GM12878 (cell line): ENCODE measurements at regions not wholly inside any gene's neighbourhood (a gene's known extent, or its start where the extent isn't known, plus 50 kb on each side); places are given as distances from the start of the nearest gene placed in this dataset.

Source experiments
- ATAC-seq: fragments of 200-7000 bp; cut with Tn5 transposase; 3 replicates; pipeline ENCODE4 v1.9.1; 2020; ENCODE audit warnings: mild to moderate bottlenecking, moderate library complexity
- BruUV-seq: library from RNA; stranded (reverse); fragments of 400-500 nt; replicated peaks from 2 replicates; lab custom pipeline; 2021; lab: Mats Ljungman, UMichigan
- CTCF ChIA-PET: fragments of 300-600 bp; sonication (Branson Sonifier 250); formaldehyde crosslinking; extraction: SDS; loops from one replicate; lab custom pipeline; 2021; ENCODE audit warnings: inconsistent platforms; lab: Yijun Ruan, JAX
- POLR2A ChIA-PET: fragments of 350-600 bp; formaldehyde crosslinking; extraction: SDS; loops from one replicate; lab custom pipeline; 2021; ENCODE audit warnings: inconsistent platforms; lab: Charles Lee
- RAD21 ChIA-PET: fragments of 300-600 bp; sonication (Branson Sonifier 250); formaldehyde crosslinking; loops from one replicate; lab custom pipeline; 2023; ENCODE audit warnings: antibody characterized with exemption; ENCODE audit not compliant: unreplicated experiment; lab: Charles Lee
- SMC1A ChIA-PET: fragments of 300-600 bp; sonication (Branson Sonifier 250); formaldehyde crosslinking; loops from one replicate; lab custom pipeline; 2023; ENCODE audit not compliant: unreplicated experiment, uncharacterized antibody; lab: Charles Lee
- DNase-seq: peaks from one replicate; pipeline ENCODE4 v3.0.0-alpha.2; 2011; ENCODE audit warnings: low read depth, low spot score
- FAIRE-seq: peaks from 3 replicates; lab custom pipeline; 2011; peaks lifted over from hg19 to GRCh38; lab: Jason Lieb, UNC
- H2AFZ ChIP-seq: 2 replicates; pipeline ENCODE4 v1.6.0; 2011; ENCODE audit warnings: low read depth, low read length, control low read depth; ENCODE audit not compliant: control insufficient read depth
- H3K27ac ChIP-seq: 2 replicates; pipeline ENCODE4 v1.5.1; 2011; ENCODE audit warnings: control low read depth; ENCODE audit not compliant: control insufficient read depth, insufficient read depth
- H3K27me3 ChIP-seq, 2 experiments: replicated peaks in 1 of 2; 2 replicates each; pipeline versions ENCODE4 v1.6.0 to v1.6.1; 2011; ENCODE audit warnings: low read length in 1 of 2; ENCODE audit not compliant: control insufficient read depth in 2 of 2, insufficient read depth in 2 of 2
- H3K36me3 ChIP-seq, 2 experiments: 2 replicates each; pipeline ENCODE4 v1.5.1; 2011; ENCODE audit warnings: low read length in 1 of 2; ENCODE audit not compliant: control insufficient read depth in 2 of 2, insufficient read depth in 2 of 2
- H3K4me1 ChIP-seq: 2 replicates; pipeline ENCODE4 v1.6.1; 2011; ENCODE audit warnings: mild to moderate bottlenecking, low read length, moderate library complexity, mixed read lengths; ENCODE audit not compliant: control insufficient read depth, insufficient read depth
- H3K4me2 ChIP-seq: 2 replicates; pipeline ENCODE4 v1.6.0; 2011; ENCODE audit warnings: control low read depth; ENCODE audit not compliant: control insufficient read depth, insufficient read depth
- H3K4me3 ChIP-seq: fragments of 200-600 bp; sonication (generic); 2 replicates; pipeline ENCODE4 v1.5.1; 2016
- H3K79me2 ChIP-seq: 2 replicates; pipeline ENCODE4 v1.6.0; 2011; ENCODE audit warnings: low read length; ENCODE audit not compliant: control insufficient read depth, insufficient read depth
- H3K9ac ChIP-seq: 2 replicates; pipeline ENCODE4 v1.8.0; 2011; ENCODE audit warnings: low read length, control low read depth, mixed read lengths; ENCODE audit not compliant: control insufficient read depth, insufficient read depth
- H3K9me3 ChIP-seq: replicated peaks from 3 replicates; pipeline ENCODE4 v1.5.1; 2011; ENCODE audit warnings: mild to moderate bottlenecking, low read length; ENCODE audit not compliant: control insufficient read depth, insufficient read depth
- H4K20me1 ChIP-seq: 2 replicates; pipeline ENCODE4 v1.6.0; 2011; ENCODE audit not compliant: control insufficient read depth, insufficient read depth
- CBX5 ChIP-seq: sonication (generic); IDR thresholded peaks from 2 replicates; pipeline ENCODE4 v1.6.1; 2016; ENCODE audit warnings: low read depth, moderate library complexity, mild to moderate bottlenecking, inconsistent platforms
- EZH2 ChIP-seq: IDR thresholded peaks from 2 replicates; pipeline ENCODE4 v1.6.1; 2012; ENCODE audit warnings: low read depth, mild to moderate bottlenecking, control low read depth, inconsistent platforms, low read length, borderline replicate concordance; ENCODE audit not compliant: control insufficient read depth
- FOXM1 ChIP-seq: IDR thresholded peaks from 2 replicates; pipeline ENCODE4 v1.6.1; 2012; ENCODE audit warnings: low read depth, mild to moderate bottlenecking, inconsistent platforms, low read length, moderate library complexity
- HSF1 ChIP-seq: fragments of 150-350 bp; IDR thresholded peaks from 2 replicates; pipeline ENCODE4 v1.6.1; 2014; ENCODE audit warnings: mild to moderate bottlenecking, low read depth, low read length
- KDM1A ChIP-seq: fragments of 200-600 bp; sonication (generic); IDR thresholded peaks from 2 replicates; pipeline ENCODE4 v1.6.1; 2016; ENCODE audit warnings: borderline replicate concordance
- MEF2B ChIP-seq: fragments of 450-650 bp; IDR thresholded peaks from 2 replicates; pipeline ENCODE4 v1.6.1; 2018; ENCODE audit warnings: mild to moderate bottlenecking, moderate library complexity; ENCODE audit not compliant: partially characterized antibody, poor library complexity, severe bottlenecking
- MYB ChIP-seq: fragments of 150-350 bp; IDR thresholded peaks from 2 replicates; pipeline ENCODE4 v1.6.1; 2014; ENCODE audit warnings: mild to moderate bottlenecking, low read depth, low read length, borderline replicate concordance
- ZNF207 ChIP-seq: fragments of 450-650 bp; IDR thresholded peaks from 2 replicates; pipeline ENCODE4 v1.6.1; 2014; ENCODE audit warnings: antibody characterized with exemption, mild to moderate bottlenecking, borderline replicate concordance
- WGBS: methylation state at CpG from one replicate; pipeline ENCODE4 v1.1.6; 2016; ENCODE audit warnings: low lambda C conversion rate; ENCODE audit not compliant: insufficient replicate concordance, insufficient coverage; ENCODE audit errors: missing lambda C conversion rate; 5-methylcytosine and 5-hydroxymethylcytosine counted together
- in situ Hi-C: fragments of 300-500 bp; cut with MboI; formaldehyde crosslinking; loops from 9 replicates; pipeline ENCODE4 v1.14.3; 2018; ENCODE audit warnings: mixed read lengths
- intact Hi-C: fragments of 100-400 bp; cut with micrococcal nuclease; formaldehyde crosslinking; loops from one replicate; pipeline ENCODE4 v1.14.2; 2022; ENCODE audit not compliant: unreplicated experiment
- TF ChIP-seq, protein P1 (sequence below): fragments of 450-650 bp; IDR thresholded peaks from 2 replicates; pipeline ENCODE4 v1.6.1; 2017; ENCODE audit warnings: mild to moderate bottlenecking, moderate library complexity
- TF ChIP-seq, protein P2 (sequence below), 3 experiments: IDR thresholded peaks in 2 of 3; conservative IDR thresholded peaks in 1 of 3; 2 replicates each; pipeline ENCODE4 v1.5.1; 2011; ENCODE audit warnings: low read depth in 3 of 3, low read length in 3 of 3, mild to moderate bottlenecking in 3 of 3, control low read depth in 2 of 3, moderate library complexity in 2 of 3, inconsistent platforms in 1 of 3, mixed read lengths in 1 of 3; ENCODE audit not compliant: control insufficient read depth in 2 of 3, insufficient read depth in 1 of 3; ENCODE audit errors: extremely low read depth in 1 of 3

DNA sequence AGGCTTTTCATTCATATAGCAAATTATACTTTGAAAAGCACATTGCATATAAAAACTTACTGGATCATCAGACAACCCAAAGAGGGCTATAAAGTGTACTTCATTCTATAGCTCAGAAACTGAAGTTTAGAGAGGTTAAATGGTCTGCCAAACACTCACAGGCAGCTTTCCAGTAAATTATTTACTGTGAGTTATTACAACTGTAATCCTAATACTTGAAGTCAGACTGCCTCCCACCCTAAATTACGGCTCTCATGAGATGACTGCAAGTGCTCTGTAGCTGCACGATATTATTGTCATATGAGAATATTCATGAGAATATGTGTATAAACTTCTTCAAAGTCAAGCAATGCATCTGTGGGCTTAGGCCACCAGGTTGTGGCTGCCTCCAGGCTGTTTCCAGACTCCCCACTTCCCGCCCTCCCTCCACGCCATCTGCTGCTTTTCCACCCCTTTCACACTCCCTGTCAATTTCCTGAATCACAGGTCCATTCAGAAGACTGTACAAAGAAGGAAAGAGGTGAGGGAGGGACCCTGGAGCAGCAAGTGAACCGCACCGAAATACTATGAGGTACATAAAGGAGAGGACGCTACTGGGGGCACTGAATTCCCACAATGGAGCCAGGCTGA, 111.1 kb upstream of the SPOPL start (continued):
- TF ChIP-seq, protein P1, sequence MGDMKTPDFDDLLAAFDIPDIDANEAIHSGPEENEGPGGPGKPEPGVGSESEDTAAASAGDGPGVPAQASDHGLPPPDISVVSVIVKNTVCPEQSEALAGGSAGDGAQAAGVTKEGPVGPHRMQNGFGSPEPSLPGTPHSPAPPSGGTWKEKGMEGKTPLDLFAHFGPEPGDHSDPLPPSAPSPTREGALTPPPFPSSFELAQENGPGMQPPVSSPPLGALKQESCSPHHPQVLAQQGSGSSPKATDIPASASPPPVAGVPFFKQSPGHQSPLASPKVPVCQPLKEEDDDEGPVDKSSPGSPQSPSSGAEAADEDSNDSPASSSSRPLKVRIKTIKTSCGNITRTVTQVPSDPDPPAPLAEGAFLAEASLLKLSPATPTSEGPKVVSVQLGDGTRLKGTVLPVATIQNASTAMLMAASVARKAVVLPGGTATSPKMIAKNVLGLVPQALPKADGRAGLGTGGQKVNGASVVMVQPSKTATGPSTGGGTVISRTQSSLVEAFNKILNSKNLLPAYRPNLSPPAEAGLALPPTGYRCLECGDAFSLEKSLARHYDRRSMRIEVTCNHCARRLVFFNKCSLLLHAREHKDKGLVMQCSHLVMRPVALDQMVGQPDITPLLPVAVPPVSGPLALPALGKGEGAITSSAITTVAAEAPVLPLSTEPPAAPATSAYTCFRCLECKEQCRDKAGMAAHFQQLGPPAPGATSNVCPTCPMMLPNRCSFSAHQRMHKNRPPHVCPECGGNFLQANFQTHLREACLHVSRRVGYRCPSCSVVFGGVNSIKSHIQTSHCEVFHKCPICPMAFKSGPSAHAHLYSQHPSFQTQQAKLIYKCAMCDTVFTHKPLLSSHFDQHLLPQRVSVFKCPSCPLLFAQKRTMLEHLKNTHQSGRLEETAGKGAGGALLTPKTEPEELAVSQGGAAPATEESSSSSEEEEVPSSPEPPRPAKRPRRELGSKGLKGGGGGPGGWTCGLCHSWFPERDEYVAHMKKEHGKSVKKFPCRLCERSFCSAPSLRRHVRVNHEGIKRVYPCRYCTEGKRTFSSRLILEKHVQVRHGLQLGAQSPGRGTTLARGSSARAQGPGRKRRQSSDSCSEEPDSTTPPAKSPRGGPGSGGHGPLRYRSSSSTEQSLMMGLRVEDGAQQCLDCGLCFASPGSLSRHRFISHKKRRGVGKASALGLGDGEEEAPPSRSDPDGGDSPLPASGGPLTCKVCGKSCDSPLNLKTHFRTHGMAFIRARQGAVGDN, result no peak
- TF ChIP-seq MEF2B, result no peak

- TF ChIP-seq KDM1A (no peak), EZH2 (no peak), HSF1 (no peak), ZNF207 (no peak), CBX5 (no peak), FOXM1 (no peak), MYB (no peak)
- TF ChIP-seq, protein P2, sequence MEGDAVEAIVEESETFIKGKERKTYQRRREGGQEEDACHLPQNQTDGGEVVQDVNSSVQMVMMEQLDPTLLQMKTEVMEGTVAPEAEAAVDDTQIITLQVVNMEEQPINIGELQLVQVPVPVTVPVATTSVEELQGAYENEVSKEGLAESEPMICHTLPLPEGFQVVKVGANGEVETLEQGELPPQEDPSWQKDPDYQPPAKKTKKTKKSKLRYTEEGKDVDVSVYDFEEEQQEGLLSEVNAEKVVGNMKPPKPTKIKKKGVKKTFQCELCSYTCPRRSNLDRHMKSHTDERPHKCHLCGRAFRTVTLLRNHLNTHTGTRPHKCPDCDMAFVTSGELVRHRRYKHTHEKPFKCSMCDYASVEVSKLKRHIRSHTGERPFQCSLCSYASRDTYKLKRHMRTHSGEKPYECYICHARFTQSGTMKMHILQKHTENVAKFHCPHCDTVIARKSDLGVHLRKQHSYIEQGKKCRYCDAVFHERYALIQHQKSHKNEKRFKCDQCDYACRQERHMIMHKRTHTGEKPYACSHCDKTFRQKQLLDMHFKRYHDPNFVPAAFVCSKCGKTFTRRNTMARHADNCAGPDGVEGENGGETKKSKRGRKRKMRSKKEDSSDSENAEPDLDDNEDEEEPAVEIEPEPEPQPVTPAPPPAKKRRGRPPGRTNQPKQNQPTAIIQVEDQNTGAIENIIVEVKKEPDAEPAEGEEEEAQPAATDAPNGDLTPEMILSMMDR (IDR thresholded peaks at IDR 0.05 in 2 of 3, conservative IDR thresholded peaks at IDR 0.05 in 1 of 3; ENCODE audit: control insufficient read depth in 2 of 3, extremely low read depth in 1 of 3, insufficient read depth in 1 of 3, low read depth in 3 of 3, low read length in 3 of 3), result no peak
- ChIA-PET RAD21 (no interaction called here), POLR2A (no interaction called here), CTCF (no interaction called here), SMC1A (interaction anchor here (1.0 kb wide), 1 partner anchor 27 kb away, joined by 4 read pairs; no protein-coding TSS in a partner anchor)
- intact Hi-C loops, result no loop called here
- no peaks in the 10 kb centered on the region for H3K27me3 ChIP-seq
- FAIRE-seq (no peak), ATAC-seq (no peak), DNase-seq (no peak)
- H3K4me2 ChIP-seq, result no peak overlapping the region
- no peak overlapping the region for H3K27ac ChIP-seq
- H3K36me3 ChIP-seq, result no peaks in the 10 kb centered on the region
- in situ Hi-C loops, result no loop called here
- no peaks in the 10 kb centered on the region for H3K9me3 ChIP-seq
- no peak overlapping the region for H2AFZ ChIP-seq
- no peak overlapping the region for H3K4me3 ChIP-seq
- 75% methylated on average over 5 of the region's 5 CpGs for WGBS
- H4K20me1 ChIP-seq, result no peaks in the 10 kb centered on the region
- no peaks in the 10 kb centered on the region for H3K4me1 ChIP-seq
- BruUV-seq, result no TSS peak
- H3K9ac ChIP-seq, result no peak overlapping the region
- H3K79me2 ChIP-seq, result no peaks in the 10 kb centered on the region
These were observed 109.6 kb upstream of the SPOPL start for GRCh38 chr2:138391946-138392345.
